Activated CD8-positive, alpha-beta memory T cell treated with anti-CD3 and anti-CD28 coated beads for 1 hour (primary cell): ENCODE measurements at regions not wholly inside any gene's neighbourhood (a gene's known extent, or its start where the extent isn't known, plus 50 kb on each side); places are given as distances from the start of the nearest gene placed in this dataset.
"Not testable (repeated sequence)": the region's sequence is repeated elsewhere in the genome, so short reads cannot be mapped to it uniquely, and the experiment has no call there.

ENCODE experiments used
- DNase-seq, 2 donors: peaks; one replicate each; pipeline ENCODE4 v3.0.0-alpha.2; 2020; ENCODE audit warnings: low read depth in 1 of 2; ENCODE audit errors: extremely low read depth in 1 of 2

- no peak for DNase-seq
These were observed 339.6 kb upstream of the PRDM1 start for GRCh38 chr6:105746509-105746908.

DNA sequence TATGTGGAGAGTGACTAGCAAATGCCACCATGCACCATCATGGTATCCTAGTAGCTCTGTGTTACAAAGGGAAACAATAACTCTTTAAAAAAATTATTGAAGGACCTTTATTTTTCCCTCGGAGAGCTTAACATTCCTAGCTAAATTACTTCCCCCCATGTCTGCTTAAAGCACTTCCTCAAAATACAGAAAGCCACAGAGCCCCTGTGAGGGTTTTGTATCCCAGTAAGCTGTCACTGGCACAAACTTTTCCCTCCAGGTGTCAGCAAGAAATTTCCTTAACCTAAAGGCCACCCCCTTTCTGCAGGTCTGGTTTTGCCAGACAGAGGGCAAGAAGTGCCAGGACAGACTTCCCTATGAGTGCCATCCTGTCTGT, 340.0 kb upstream of the PRDM1 start:
- DNase-seq = no peak

DNA sequence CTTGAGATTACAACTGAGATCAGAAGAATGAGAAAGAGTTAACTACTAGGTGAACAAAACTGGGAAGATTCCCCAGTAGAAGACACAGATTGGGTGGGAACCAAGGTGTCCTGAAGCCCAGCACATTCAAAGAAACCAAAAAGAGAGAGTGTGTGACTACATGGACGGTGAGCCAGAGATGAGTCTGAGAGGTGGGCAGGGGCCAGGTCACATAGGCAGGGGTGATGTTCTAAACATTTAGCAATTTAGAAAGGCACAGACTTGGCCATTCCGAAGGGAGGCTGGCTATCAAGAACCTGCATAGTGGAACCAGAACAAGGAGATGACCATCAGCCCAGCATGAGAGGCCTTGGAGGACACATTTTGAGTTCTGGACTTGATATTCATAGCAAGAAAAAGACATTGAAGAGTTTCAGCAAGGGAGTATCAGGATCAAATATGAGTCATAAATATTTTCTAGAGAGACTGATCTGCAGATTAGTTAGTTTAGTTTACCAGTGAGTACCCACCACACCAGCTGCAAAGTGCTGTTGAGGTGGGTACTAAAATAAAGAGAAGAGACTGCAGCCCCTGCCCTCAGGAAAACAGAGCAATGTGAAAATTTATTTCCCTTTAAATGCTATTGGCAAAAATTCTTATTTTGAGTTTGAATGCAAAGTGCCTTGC, 340.5 kb upstream of the PRDM1 start:
- DNase-seq = no peak

DNA sequence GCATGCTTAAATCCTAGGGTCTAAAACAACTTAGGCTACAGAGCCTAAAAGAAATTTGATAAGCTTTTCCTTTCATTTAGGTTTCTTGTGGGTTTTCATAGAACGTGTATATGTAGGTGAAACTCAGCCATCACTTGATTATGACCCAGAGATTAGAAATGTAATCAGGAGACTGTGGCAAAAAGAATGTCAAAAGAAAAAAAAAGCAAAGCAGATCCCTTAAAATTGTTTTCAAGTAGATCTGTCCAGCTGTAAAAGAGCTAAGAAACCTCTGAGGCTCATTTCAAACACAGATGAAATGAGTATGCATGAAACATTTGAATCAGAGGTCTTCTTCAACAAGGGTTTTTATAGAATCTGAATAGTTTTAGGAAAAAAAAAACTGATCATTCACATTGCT, 341.3 kb upstream of the PRDM1 start:
- DNase-seq = no peak

DNA sequence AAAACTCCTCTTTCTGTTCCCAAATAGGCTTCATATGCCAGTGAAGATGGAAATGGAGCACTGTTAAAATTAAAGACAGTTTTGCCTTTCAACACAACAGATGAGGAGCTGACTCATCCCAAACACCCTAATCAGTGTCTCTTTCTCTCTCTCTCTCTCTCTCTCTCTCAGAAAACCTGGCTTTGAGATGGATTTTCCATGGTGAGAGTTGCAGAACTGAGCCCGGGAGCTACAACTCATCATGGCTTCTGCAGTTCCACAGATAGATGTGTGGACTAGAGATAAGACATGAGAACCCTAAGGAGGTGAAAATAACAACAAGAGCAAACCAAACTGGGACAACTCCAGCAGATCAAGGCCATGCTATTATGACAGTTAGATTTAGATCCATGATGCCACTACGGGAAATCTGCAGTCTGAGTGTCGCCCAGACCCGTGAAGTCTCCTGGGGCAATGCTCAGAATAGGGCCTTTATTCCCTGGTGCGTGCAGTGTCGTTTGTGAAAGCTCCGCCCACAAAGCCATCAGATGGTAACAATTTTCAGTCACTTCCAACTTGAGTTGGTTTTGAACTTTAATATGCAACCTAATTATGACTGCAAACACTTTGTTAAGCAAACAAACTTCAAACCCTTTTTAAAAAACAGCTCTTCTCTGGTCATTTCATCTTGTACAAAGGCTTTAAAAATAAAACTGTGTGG, 338.2 kb upstream of the PREP start:
- DNase-seq = no peak

GRCh38 chr6:105739764-105740163, 336.9 kb upstream of the PREP start:
- no peak for DNase-seq

GRCh38 chr6:105733556-105734162, 330.8 kb upstream of the PREP start:
- no peak for DNase-seq

GRCh38 chr6:105728995-105729394, 326.1 kb upstream of the PREP start:
- no peak for DNase-seq

DNA sequence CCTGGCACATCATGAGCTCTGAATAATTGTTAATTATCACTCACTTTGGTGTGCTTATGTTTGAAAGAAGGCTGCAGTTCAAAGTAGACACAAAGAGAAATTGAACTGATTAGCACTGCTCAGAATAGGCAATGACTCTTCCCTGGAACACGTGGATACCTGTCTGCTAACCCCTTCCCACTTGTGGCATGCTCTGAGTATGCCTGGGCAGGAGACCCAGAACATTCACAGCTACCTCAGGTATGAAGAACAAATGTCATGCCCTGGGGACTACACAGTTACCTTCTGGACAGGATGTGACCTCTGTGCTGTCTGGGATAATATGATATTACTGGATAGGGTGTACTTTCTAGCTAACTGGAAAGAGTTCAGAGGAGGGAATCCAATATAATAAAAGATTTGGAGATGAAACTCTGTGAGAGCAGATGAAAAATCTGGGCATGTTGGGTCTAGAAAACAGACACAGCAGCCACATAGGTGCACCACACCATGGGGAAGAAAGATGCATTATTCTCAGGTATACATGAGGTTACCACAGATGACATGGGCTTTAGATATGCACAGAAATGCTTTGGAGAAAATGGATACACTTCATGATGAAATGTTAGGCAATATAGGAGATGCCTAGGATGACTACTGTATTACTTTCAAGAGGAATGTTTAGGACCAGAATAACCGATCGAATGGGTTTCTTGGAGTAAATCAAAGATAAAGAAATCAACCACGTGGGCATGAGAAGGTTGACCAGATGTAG, 324.2 kb upstream of the PREP start:
- DNase-seq = no peak

DNA sequence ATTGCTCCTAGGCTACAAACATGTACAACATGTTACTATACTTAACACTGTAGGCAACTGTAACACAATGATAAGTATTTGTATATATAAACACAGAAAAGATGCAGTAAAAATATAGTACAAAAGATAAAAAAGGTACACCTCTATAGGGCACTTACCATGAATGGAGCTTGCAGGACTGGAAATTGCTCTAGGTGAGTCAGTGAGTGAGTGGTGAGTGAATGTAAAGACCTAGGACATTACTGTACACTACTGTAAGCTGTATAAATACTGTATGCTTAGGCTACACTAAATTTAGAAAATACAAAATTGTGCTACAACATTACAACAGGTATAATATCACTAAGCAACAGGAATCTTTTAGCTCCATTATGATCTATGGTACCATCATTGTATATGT, 312.0 kb upstream of the PREP start:
- DNase-seq = no peak

DNA sequence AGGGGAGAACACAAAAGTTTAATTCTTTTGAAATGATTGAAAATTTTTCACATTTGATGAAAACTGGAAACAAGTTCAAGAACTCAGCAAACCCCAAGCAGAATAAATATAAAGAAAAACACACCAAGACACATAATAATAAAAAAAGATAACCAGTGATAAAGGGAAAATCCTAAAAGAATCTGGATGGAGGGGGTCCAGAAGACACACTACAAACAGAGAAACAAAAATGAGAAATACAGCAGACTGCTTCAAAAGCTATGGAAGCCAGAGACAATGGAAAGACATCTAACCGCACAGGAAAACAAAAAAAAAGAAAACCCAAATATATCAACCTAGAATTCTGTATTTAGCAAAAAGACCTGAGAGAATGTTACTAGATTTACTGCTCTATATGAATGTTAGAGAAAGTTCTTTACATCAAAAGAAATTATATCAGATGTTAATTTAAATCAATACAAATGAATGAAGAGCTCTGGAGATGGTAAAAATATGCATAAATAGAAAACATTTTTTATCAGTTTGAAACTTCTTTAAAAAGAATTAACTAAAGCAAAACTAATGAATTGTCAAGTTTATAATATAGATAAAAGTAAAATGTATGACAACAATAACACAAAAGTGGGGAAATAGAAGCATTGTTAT, 310.7 kb upstream of the PREP start:
- DNase-seq = no peak

DNA sequence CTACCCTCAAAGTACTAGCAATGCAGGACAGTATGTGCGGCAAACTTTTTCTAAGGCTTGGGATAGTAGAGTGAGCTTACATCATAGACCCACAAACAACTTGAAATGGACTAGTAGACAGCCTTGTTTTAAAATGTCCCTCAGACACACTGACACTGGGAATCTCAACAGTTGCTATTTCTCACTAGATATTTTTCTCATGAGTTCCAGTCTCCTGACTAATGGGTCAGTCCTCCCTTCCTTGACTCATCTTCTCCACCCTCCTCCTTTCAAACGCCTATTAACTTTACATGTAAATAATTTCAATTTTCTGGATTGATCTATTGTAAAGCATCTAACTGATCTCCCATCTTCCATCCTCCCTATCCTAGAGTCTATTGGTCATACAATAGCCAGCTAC, 308.3 kb upstream of the PREP start:
- DNase-seq = no peak

DNA sequence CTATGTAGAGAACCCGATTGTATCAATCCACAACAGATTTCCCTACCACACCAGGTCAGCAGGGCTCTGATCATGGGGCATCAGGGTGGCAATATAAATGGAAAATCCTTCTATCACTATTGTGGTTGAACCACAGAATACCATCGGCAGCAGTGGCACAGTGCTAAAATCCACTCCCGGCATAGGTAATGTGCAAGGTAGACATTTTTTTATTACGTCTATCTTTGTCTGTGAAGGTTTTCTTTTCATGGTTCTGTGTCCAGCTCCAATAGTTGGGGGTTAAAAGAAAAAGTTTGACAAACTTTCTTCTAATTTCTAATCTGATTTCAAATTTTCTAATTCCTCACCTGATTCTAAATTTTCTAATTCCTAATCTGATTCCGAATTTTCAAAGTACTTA, 302.7 kb upstream of the PREP start:
- no peak for DNase-seq

DNA sequence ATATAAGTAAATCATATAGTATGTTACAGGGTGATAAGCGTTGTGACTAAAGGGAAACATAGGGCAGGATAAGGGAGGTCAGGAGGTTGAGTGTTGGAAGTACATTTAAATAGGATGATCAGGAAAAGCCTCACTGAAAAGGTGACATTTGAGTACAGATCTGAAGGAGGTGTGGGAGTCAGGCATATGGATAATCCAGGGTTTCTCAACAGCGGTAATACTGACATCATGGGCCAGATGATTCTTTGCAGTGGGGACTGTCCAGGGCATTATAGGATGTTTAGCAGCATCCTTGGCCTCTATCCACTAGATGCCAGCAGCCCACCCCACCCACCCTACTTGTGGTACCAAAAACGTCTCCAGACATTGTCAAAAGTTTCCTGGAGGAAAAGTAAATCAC, 292.6 kb upstream of the PREP start:
- DNase-seq = no peak

DNA sequence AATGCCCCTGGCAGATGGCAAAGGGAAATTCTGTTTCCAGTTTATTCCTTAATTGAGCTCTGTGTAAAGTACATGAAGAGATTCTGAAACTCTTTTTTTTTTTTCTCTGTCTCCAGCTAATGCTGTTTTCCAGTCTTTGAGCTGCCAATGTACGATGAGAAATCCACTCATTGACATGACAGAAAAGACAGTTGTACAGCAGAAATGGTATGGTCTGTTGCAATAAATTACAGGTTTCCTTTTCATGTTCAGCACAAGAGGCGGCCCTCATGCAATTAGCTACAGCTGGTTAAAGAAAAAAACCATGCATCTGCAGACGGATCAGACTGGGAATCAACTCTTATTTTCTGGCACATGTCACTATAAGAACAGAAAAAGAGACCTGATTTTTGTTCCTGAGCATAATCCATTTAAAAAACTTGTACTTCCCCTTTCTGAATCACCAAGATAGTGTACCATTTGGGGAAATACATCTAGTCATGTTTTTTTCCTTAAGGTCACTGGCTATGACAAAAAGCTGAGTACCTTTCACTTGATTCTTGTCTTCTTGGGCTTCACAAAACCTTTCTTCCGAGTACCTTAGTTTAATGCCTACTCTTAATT, 289.8 kb upstream of the PREP start:
- no peak for DNase-seq

DNA sequence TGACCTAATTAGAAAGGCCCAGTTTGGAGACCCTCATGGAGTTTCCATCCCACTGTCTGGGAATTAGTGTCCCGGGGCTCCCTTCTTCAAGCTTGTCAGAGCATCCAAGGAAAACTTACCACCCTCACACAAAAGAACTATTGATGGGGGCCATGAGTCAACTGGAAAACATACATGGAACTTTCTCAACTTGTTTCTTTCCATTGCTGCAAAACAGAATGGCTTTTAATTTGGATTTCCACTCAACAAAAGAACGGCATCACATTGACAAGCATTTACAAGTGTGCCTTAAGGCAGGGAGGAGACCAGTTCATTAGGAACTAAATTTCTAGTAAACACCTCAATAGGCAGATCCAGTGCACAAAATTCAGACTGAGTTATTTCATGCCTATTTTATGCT, 289.1 kb upstream of the PREP start:
- DNase-seq = no peak

DNA sequence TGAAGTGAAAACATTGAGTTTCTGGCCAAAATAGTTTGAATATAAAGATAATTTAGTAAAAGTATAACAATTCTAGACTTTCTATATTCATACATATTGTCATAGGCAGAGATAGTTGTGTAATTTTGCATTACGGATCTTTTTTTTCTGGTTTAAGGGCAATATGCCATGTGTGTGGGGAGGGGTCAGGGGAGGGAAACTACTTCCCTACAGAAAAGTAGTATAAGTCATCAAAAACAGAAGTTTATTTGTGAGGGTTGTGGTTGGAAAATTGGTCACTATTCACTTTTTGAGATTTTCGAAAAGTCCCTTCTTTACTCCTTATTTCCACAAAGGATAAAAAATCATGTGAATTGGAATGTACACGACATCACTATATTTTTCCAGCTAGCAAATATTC, 288.2 kb upstream of the PREP start:
- DNase-seq = no peak

DNA sequence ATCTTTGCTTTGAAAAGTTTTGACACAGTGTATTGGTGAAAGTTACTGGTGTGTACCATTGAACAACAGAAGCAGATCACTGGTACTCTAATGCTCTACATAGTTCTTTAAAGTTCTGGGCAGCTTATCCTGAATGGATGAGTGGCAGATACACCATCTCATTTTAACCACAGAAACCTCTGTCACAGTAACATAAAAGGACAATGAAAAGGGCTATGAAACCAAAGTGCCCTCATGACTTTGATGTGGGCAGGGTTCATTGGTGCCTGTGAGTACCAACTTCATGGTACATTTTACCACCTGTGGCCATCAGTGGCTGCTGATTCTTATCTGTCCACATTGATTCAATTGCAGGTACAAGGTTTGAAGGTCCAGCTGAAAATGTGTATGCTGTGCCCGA, 285.7 kb upstream of the PREP start:
- no peak for DNase-seq

- DNase-seq = not testable (repeated sequence)
These were observed 283.9 kb upstream of the PREP start for GRCh38 chr6:105686793-105687192.

- DNase-seq = no peak
These were observed 278.2 kb upstream of the PREP start for GRCh38 chr6:105681061-105681460.

- no peak for DNase-seq
These were observed 277.2 kb upstream of the PREP start for GRCh38 chr6:105680131-105680530.
